ENCODE measurements at regions not wholly inside any gene's neighbourhood (a gene's known extent, or its start where the extent isn't known, plus 50 kb on each side); places are given as distances from the start of the nearest gene placed in this dataset.

DNA sequence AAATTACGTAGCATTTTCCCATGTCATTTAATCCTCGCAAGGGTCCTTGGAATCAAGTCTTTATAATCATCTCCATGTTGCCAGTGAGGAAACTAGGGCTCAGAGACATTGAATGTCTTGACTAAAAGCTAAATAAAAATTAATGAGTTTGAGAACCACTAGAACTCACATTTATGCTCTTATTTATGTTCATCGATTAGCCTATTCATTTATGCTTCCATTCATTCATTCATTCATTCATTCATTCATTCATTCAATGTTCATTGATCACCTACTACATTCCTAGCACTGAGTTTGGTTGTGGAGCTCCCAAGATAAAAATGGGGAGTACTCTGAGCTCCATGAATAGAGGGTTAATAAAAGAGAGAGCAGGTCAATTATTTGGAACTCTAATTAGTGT lies 59.7 kb downstream of the KCNA1 start:
- intact Hi-C loops (cut with DNase I) = no loop called here
- H3K4me3 ChIP-seq = no peak overlapping the region
- no peak for ATAC-seq

DNA sequence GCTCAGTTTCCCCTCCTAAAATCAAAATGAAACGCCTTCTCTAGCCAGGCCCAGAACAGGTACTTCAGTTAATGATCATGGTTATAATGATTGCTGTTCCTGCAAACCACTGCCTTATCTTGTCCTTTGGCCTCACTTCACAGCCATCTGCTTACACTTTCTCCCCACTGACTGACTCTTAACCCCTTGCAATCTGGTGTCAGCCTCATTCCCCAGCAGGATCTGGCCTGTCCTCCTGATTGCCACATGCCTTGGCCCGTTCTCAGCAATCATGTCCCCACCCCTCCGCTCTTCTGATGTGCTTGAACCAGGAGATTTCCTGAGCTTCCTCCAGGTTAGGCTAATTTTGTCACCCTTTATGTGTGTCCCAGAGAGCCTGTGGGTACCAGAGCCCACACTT lies 64.5 kb downstream of the KCNA1 start:
- intact Hi-C loops (cut with DNase I) = no loop called here
- no peak for ATAC-seq

More for the DNA sequence above, 59.7 kb downstream of the KCNA1 start:
- Histone ChIP-seq H3K27ac (no peak overlapping the region), H3K36me3 (no peaks in the 10 kb centered on the region), H3K9me3 (no peaks in the 10 kb centered on the region), H3K4me1 (no peaks in the 10 kb centered on the region), H3K27me3 (ENCODE audit: low read depth) (peaks cover 3% of the 10 kb centered on the region)
- TF ChIP-seq, protein P1, sequence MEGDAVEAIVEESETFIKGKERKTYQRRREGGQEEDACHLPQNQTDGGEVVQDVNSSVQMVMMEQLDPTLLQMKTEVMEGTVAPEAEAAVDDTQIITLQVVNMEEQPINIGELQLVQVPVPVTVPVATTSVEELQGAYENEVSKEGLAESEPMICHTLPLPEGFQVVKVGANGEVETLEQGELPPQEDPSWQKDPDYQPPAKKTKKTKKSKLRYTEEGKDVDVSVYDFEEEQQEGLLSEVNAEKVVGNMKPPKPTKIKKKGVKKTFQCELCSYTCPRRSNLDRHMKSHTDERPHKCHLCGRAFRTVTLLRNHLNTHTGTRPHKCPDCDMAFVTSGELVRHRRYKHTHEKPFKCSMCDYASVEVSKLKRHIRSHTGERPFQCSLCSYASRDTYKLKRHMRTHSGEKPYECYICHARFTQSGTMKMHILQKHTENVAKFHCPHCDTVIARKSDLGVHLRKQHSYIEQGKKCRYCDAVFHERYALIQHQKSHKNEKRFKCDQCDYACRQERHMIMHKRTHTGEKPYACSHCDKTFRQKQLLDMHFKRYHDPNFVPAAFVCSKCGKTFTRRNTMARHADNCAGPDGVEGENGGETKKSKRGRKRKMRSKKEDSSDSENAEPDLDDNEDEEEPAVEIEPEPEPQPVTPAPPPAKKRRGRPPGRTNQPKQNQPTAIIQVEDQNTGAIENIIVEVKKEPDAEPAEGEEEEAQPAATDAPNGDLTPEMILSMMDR (IDR thresholded peaks at IDR 0.05) = no peak
- DNase-seq = no peak

DNA sequence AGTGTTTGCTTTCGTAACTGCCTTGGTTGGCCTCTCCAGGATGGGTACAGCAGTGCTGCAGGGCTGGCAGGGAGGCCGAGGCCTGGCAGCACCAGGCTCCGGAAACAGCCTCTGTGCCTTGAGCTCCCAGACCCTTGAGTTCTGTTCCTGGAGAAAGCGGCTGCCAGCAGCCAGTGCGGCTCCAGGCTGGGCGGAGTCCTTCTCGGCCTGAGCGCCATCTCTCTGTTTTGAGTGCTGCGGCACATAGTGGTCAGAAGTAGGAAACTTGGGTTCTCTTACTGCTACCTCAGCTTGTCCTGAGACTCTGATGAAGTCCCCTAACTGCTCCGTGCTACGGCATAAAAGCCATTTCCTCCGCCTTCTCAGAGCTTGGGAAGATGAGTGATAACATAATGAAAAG lies 65.9 kb downstream of the KCNA1 start:
- H3K27me3 ChIP-seq (ENCODE audit: low read depth) = peaks cover 15% of the 10 kb centered on the region
- DNase-seq = no peak
- H3K9me3 ChIP-seq = no peaks in the 10 kb centered on the region
- peak in 1 of 2 donors; percentile 37 for ATAC-seq
- H3K4me1 ChIP-seq = no peaks in the 10 kb centered on the region
- H3K4me3 ChIP-seq = no peak overlapping the region
- intact Hi-C loops (cut with DNase I) = no loop called here
- no peak overlapping the region for H3K27ac ChIP-seq
- TF ChIP-seq, protein P1 (IDR thresholded peaks at IDR 0.05) = no peak
- H3K36me3 ChIP-seq = no peaks in the 10 kb centered on the region

More for the DNA sequence above, 64.5 kb downstream of the KCNA1 start:
- Histone ChIP-seq H3K4me3 (no peak overlapping the region), H3K27ac (no peak overlapping the region), H3K27me3 (ENCODE audit: low read depth) (peaks cover 13% of the 10 kb centered on the region), H3K4me1 (no peaks in the 10 kb centered on the region), H3K36me3 (no peaks in the 10 kb centered on the region), H3K9me3 (no peaks in the 10 kb centered on the region)
- DNase-seq = no peak
- TF ChIP-seq, protein P1 (IDR thresholded peaks at IDR 0.05) = no peak

DNA sequence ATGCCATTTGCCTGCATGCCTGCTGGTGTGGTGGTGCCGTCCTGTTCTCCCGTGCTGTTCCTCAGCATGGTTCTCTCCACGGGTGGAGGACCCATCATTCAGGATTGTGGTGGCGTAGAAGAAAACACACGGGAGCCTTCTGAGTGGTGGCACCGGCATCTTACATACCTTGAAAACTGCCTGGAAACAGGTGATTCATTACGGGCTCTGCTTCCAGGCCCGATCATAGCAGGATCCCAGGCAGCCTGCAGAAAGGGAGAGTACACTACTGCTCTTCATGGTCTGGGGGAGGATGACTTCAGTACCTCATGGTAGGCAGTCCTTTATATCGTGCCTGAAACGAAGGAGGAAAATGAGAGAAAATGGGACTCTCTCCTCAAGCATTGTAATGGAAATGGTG lies 66.6 kb upstream of the KCNA5 start:
- intact Hi-C loops (cut with DNase I) = no loop called here
- H3K27ac ChIP-seq = no peak overlapping the region
- no peak for DNase-seq
- ATAC-seq = peak in 1 of 2 donors; percentile 25
- H3K9me3 ChIP-seq = no peaks in the 10 kb centered on the region
- H3K27me3 ChIP-seq (ENCODE audit: low read depth) = peaks cover 15% of the 10 kb centered on the region
- no peaks in the 10 kb centered on the region for H3K36me3 ChIP-seq
- H3K4me3 ChIP-seq = no peak overlapping the region
- H3K4me1 ChIP-seq = no peaks in the 10 kb centered on the region
- TF ChIP-seq, protein P1 (IDR thresholded peaks at IDR 0.05) = no peak

DNA sequence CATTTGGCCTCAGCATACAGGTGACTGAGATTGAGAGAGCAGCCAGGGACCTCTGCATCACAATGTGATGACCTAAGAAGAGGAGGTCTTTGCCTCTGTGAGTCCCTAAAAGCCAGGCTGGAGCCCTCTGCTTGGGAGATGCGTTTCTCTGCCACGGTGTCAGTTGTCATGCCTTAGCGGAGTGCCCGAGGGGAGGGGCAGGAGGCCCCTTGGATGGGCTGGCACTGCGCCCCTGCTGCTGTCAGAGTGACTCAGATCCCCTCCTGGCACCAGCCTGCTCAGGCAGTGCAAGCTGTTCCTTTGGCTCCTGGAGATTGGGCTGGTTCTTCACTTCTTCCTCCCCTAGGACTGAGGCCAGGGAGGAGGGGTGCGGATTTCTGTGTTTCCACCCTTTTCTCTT lies 64.9 kb upstream of the KCNA5 start:
- Histone ChIP-seq H3K27ac (no peak overlapping the region), H3K4me3 (no peak overlapping the region), H3K27me3 (ENCODE audit: low read depth) (peaks cover 15% of the 10 kb centered on the region), H3K4me1 (no peaks in the 10 kb centered on the region), H3K36me3 (no peaks in the 10 kb centered on the region), H3K9me3 (no peaks in the 10 kb centered on the region)
- ATAC-seq (no peak), DNase-seq (no peak)
- intact Hi-C loops (cut with DNase I) = no loop called here
- TF ChIP-seq, protein P1 (IDR thresholded peaks at IDR 0.05) = no peak

DNA sequence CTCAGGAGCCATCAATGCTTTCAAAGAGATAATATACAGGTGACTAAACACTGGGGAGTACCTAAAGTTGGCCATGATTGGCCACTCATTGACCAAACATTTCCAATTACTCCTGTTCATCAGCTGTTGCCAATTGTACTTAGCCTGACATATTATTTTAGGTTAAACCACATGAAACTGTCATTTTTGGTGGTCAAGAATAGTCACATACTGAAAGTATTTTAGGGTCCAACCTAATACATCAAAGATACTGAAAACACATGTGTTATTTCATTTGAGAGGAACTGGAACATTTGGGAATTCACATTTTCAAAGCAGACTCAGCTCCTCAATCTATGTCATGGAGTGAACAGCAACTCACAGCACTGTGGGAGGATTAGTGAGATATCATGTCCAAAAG lies 63.9 kb upstream of the KCNA5 start:
- TF ChIP-seq, protein P1 (IDR thresholded peaks at IDR 0.05) = no peak
- Histone ChIP-seq H3K4me3 (no peak overlapping the region), H3K4me1 (no peaks in the 10 kb centered on the region), H3K27me3 (ENCODE audit: low read depth) (peaks cover 21% of the 10 kb centered on the region), H3K9me3 (no peaks in the 10 kb centered on the region), H3K27ac (no peak overlapping the region), H3K36me3 (no peaks in the 10 kb centered on the region)
- intact Hi-C loops (cut with DNase I) = no loop called here
- no peak for DNase-seq
- ATAC-seq = no peak
